T-helper 17 cell (primary cell): ENCODE measurements at regions not wholly inside any gene's neighbourhood (a gene's known extent, or its start where the extent isn't known, plus 50 kb on each side); places are given as distances from the start of the nearest gene placed in this dataset.
"Not testable (repeated sequence)": the region's sequence is repeated elsewhere in the genome, so short reads cannot be mapped to it uniquely, and the experiment has no call there.

ENCODE experiments used
- ATAC-seq: fragments of 150-1000 bp; cut with Tn5 transposase; 2 replicates; pipeline ENCODE4 v1.10.0; 2021; ENCODE audit warnings: mild to moderate bottlenecking, moderate library complexity
- DNase-seq, 3 donors: peaks; one replicate each; pipeline versions ENCODE4 v3.0.0 to v3.0.0-alpha.2; 2020 to 2021
- H3K9me3 ChIP-seq: one replicate; pipeline ENCODE4 v1.7.0; 2013; ENCODE audit warnings: low read length, mild to moderate bottlenecking; ENCODE audit not compliant: control insufficient read depth, poor library complexity, severe bottlenecking
- H3K27ac Mint-ChIP-seq: one replicate; pipeline ENCODE4 v1.8.0; 2022; ENCODE audit warnings: mild to moderate bottlenecking, moderate library complexity, mixed read lengths
- H3K27me3 Mint-ChIP-seq: one replicate; pipeline ENCODE4 v1.8.0; 2022; ENCODE audit warnings: mixed read lengths
- H3K36me3 Mint-ChIP-seq: one replicate; pipeline ENCODE4 v1.8.0; 2022; ENCODE audit warnings: low read depth, mixed read lengths
- H3K4me1 Mint-ChIP-seq: one replicate; pipeline ENCODE4 v1.8.0; 2022; ENCODE audit warnings: mild to moderate bottlenecking, mixed read lengths
- H3K4me3 Mint-ChIP-seq: one replicate; pipeline ENCODE4 v1.8.0; 2022; ENCODE audit warnings: mild to moderate bottlenecking, moderate library complexity, mixed read lengths

DNA sequence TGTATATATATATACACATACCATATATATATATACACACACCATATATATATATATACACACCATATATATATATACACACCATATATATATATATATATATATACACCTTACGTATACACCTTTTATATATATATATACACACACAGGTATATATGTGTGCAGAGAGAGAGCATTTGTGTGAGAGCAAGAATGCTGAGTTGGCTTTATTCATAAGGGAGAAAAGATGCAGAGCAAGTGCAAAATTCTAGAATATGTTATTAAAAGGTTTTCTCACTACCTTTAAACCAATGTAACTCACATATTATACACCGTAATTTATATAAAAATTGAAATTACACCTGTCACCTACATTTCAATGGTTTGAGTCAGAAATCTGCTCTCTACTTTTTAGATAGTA is 107.2 kb upstream of the ALCAM start:
- no peak overlapping the region for H3K4me3 Mint-ChIP-seq
- DNase-seq (no peak), ATAC-seq (no peak)
- H3K27ac Mint-ChIP-seq = no peak overlapping the region
- H3K4me1 Mint-ChIP-seq = no peaks in the 10 kb centered on the region
- H3K9me3 ChIP-seq = no peaks in the 10 kb centered on the region
- peaks cover 10% of the 10 kb centered on the region for H3K27me3 Mint-ChIP-seq
- no peaks in the 10 kb centered on the region for H3K36me3 Mint-ChIP-seq

DNA sequence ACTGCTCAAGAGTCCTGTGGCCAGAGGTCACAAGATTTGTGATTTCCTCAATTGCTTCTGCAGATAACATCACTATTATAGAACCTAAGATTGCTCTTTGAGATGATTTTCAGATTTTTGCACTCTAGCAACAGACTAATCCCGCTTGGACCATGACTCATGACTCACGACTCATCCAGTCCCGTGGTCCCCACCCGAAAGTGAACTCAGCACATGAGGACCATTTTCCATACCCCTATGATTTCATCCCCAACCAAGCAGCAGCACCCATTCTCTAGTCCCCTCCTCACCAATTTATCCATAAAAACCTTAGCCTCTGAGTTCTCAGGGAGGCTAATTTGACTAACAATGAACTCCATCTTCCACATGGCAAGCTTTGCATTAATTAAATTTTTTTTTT is 106.3 kb upstream of the ALCAM start:
- Mint-ChIP-seq H3K27ac (no peak overlapping the region), H3K27me3 (peaks cover 8% of the 10 kb centered on the region), H3K4me3 (no peak overlapping the region), H3K4me1 (no peaks in the 10 kb centered on the region), H3K36me3 (no peaks in the 10 kb centered on the region)
- DNase-seq (no peak), ATAC-seq (no peak)
- H3K9me3 ChIP-seq = no peaks in the 10 kb centered on the region

DNA sequence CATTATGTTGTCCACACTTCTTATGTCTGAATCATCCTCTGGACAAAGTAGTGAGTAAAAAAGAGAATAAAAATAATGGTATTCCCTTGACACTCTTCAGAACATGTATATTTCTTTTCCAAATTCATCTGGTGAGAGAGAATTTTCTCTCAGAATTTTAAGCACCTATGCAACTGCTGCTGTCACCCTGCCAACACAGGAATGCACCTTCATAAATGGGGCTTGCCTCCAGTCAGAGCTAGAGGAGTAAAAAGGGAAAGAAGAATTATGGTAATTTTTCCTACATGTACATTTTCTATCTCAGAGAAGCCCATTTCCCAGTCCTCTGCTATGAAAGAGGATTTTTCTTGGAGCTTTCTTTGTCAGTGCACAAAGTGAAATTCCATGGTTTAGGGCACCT is 92.2 kb upstream of the ALCAM start:
- H3K4me3 Mint-ChIP-seq = no peak overlapping the region
- H3K9me3 ChIP-seq = no peaks in the 10 kb centered on the region
- H3K36me3 Mint-ChIP-seq = no peaks in the 10 kb centered on the region
- peaks cover 12% of the 10 kb centered on the region for H3K27me3 Mint-ChIP-seq
- no peak overlapping the region for H3K27ac Mint-ChIP-seq
- ATAC-seq (no peak), DNase-seq (no peak)
- no peaks in the 10 kb centered on the region for H3K4me1 Mint-ChIP-seq

DNA sequence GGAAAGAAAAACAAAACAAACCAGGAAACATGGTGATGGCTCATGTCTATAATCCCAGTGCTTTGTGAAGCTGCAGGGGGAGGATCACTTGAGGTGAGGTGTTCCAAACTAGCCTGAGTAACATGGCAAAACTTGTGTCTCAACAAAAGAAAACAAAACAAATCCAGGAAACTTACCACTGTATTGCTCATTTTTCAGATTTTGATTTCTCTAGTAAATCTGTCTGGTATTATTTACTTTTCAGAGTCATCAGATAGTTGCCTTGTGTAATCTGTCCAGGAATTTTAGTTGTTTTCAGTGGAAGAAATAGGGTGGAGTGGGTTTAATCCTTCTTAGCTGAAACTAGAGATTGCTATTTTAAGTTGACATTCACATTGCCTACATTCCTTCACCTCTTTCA is 91.8 kb upstream of the ALCAM start:
- Mint-ChIP-seq H3K36me3 (no peaks in the 10 kb centered on the region), H3K4me3 (no peak overlapping the region)
- ATAC-seq = no peak

DNA sequence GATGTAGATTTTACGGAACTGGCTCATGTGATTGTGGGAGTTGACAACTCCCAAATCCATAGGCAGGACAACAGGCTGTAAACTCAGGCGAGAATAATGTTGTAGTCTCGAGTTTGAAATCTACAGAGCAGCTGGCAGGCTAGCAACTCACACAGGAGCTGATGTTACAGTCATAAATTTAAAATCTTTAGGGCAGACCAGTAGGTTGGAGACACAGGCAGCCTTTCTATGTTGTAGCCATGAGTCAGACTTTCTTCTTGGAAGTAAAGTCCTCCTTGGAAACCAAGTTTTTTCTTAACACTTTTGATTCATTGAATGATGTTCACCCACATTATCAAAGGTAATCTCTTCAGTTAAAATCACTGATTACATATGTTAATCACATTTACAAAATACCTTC is 89.1 kb upstream of the ALCAM start:
- H3K4me3 Mint-ChIP-seq = no peak overlapping the region
- H3K9me3 ChIP-seq = no peaks in the 10 kb centered on the region
- no peaks in the 10 kb centered on the region for H3K36me3 Mint-ChIP-seq
- H3K27ac Mint-ChIP-seq = no peak overlapping the region
- DNase-seq (no peak), ATAC-seq (no peak)
- H3K4me1 Mint-ChIP-seq = no peaks in the 10 kb centered on the region
- H3K27me3 Mint-ChIP-seq = peaks cover 12% of the 10 kb centered on the region

More for the DNA sequence above, 91.8 kb upstream of the ALCAM start:
- H3K27ac Mint-ChIP-seq = no peak overlapping the region
- DNase-seq = no peak
- peaks cover 12% of the 10 kb centered on the region for H3K27me3 Mint-ChIP-seq
- H3K4me1 Mint-ChIP-seq = no peaks in the 10 kb centered on the region
- H3K9me3 ChIP-seq = no peaks in the 10 kb centered on the region

DNA sequence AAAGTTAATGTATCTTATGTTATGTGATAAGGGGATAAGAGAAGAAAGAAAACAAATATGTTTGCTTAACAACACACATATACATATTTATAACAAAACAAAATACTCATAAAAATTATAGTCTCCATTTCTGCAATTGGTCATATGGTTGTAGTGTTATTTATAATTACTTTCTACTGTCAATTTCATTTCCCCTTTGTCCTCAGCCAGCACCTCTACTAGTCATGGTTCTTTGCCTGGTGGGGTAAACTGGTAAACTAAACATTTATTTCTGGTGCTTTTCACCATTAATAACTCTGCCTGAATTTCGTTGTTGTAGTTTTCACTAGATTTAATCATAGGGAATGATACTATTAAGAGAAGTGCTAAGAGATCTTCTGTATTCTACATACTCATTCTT is 88.0 kb upstream of the ALCAM start:
- no peak for ATAC-seq
- no peak for DNase-seq
- Mint-ChIP-seq H3K36me3 (no peaks in the 10 kb centered on the region), H3K4me1 (no peaks in the 10 kb centered on the region), H3K27ac (no peak overlapping the region), H3K4me3 (no peak overlapping the region), H3K27me3 (peaks cover 12% of the 10 kb centered on the region)
- no peaks in the 10 kb centered on the region for H3K9me3 ChIP-seq

DNA sequence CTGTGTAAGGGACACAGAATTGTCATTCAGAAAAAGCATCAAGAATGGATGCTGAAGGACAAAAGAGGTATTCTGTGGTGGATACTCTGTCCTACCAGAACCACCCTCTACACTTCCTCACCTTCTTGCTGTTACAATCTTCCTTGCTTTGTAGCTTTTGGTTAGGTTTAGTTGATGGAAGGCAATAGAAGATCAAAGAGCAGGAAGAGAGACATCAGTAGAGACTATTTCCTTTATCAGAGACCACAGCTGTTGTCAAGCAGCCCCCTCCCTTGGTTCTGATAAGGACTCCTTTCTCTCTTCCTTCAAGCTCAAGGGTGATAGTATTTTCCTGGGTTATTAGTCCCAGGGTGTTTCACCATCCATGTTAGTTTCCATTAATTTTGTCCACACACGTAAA is 84.7 kb upstream of the ALCAM start:
- ATAC-seq = no peak
- H3K9me3 ChIP-seq = no peaks in the 10 kb centered on the region
- H3K27me3 Mint-ChIP-seq = peaks cover 11% of the 10 kb centered on the region
- no peak for DNase-seq
- H3K4me3 Mint-ChIP-seq = no peak overlapping the region
- H3K4me1 Mint-ChIP-seq = no peaks in the 10 kb centered on the region
- H3K27ac Mint-ChIP-seq = no peak overlapping the region
- H3K36me3 Mint-ChIP-seq = no peaks in the 10 kb centered on the region

DNA sequence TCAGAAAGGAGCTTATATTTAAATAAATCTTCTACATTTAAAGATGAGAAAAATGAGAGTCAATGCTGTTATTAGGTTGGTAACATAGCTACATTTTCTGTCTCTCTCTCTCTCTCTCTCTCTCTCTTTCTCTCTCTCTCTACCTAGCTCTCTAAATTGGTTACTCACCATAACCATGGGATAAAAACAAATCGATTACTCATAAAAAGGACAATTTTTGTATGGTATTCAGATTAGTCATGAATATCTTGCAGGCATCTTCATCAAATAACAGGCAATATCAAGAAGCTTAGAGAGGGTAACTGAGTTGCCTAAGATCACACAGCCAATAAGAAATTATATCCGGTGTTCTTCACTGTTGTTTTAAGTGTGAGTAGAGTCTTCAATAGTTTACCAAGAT is 81.8 kb upstream of the ALCAM start:
- ATAC-seq = no peak
- no peaks in the 10 kb centered on the region for H3K9me3 ChIP-seq
- no peak overlapping the region for H3K4me3 Mint-ChIP-seq
- H3K36me3 Mint-ChIP-seq = no peaks in the 10 kb centered on the region
- H3K27ac Mint-ChIP-seq = no peak overlapping the region
- no peaks in the 10 kb centered on the region for H3K4me1 Mint-ChIP-seq
- peaks cover 5% of the 10 kb centered on the region for H3K27me3 Mint-ChIP-seq
- DNase-seq = no peak

DNA sequence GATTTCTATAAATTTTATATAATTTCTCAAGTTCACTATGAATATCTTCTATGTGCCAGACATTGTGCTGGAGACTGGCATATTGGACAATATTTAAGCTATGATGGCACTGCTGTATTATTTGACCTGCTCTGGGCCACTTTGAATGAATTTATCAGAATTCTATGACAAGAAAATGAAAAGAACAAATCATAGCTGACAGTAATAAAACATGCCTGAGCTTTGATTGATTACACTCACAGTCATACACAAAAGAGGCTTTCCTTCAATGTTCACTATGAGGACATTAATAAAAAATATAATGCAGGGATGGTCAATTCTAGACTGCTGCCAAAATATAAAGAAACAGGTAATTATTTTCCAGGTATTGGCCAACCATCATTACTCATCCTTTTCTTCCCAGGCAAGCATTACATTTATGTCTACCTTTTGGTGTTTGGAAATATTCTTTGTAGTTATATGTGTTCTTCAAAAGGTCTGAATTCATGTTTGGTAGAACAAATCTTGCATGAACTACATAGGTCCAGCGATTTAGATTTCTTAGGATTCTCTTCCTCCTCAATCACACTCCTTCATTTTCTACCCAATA is 81.0 kb upstream of the ALCAM start:
- Mint-ChIP-seq H3K4me1 (no peaks in the 10 kb centered on the region), H3K27me3 (peaks cover 5% of the 10 kb centered on the region), H3K4me3 (no peak overlapping the region), H3K27ac (no peak overlapping the region), H3K36me3 (no peaks in the 10 kb centered on the region)
- no peak for DNase-seq
- ATAC-seq = no peak
- H3K9me3 ChIP-seq = no peaks in the 10 kb centered on the region

DNA sequence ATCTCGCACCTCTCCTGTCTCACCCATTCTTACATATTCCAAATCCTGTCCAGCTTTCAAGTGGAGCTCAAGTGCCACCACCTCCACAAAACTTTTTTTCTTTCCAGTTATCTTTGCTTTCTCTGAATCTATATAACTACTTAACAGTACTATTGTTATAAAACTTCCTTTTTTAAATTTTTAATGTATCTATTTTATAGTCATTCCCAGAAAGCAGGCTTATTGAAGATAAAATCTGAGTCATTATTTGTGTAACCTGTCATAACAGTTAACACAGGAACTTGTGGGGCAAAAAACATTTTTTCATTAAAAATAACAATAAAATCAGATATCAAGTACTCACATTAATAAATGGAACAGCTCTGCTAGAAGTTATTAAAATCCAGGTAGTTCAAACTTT is 73.3 kb upstream of the ALCAM start:
- H3K9me3 ChIP-seq = no peaks in the 10 kb centered on the region
- H3K36me3 Mint-ChIP-seq = no peaks in the 10 kb centered on the region
- ATAC-seq (no peak), DNase-seq (no peak)
- no peak overlapping the region for H3K4me3 Mint-ChIP-seq
- H3K4me1 Mint-ChIP-seq = no peaks in the 10 kb centered on the region
- H3K27me3 Mint-ChIP-seq = no peaks in the 10 kb centered on the region
- no peak overlapping the region for H3K27ac Mint-ChIP-seq

DNA sequence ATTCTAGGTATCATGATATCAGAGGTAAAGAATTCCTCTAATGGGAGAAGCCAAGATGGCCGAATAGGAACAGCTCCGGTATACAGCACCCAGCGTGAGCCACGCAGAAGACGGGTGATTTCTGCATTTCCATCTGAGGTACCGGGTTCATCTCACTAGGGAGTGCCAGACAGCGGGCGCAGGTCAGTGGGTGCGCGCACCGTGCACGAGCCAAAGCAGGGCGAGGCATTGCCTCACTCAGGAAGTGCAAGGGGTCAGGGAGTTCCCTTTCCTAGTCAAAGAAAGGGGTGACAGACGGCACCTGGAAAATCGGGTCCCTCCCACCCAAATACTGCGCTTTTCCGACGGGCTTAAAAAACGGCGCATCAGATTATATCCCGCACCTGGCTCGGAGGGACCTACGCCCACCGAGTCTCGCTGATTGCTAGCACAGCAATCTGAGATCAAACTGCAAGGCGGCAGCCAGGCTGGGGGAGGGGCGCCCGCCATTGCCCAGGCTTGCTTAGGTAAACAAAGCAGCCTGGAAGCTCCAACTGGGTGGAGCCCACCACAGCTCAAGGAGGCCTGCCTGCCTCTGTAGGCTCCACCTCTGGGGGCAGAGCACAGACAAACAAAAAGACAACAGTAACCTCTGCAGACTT is 70.4 kb upstream of the ALCAM start:
- DNase-seq, H3K4me1 Mint-ChIP-seq, H3K36me3 Mint-ChIP-seq, H3K4me3 Mint-ChIP-seq, ATAC-seq, H3K9me3 ChIP-seq, H3K27me3 Mint-ChIP-seq, H3K27ac Mint-ChIP-seq: not testable (repeated sequence)

DNA sequence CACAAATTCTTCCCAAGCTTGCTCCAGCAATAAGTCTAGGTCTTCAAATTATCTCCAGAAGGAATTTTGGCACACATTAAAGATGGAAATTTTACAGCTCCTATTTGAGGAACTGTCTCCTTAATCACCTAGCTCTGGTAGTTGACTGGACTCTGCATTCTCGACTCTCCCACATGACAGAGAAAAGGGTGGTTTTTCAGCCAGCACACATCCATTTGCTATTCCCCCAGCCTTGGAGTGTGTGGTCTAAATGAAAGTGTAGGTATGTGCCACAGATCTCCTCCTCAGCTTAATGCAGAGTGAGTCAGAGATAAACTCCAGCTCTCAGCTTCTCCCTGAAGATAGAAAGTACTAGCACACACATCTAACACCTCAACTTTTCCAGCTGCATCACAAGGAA is 62.2 kb upstream of the ALCAM start:
- Mint-ChIP-seq H3K27me3 (no peaks in the 10 kb centered on the region), H3K36me3 (no peaks in the 10 kb centered on the region), H3K4me3 (no peak overlapping the region), H3K4me1 (no peaks in the 10 kb centered on the region), H3K27ac (no peak overlapping the region)
- ATAC-seq (no peak), DNase-seq (no peak)
- no peaks in the 10 kb centered on the region for H3K9me3 ChIP-seq

DNA sequence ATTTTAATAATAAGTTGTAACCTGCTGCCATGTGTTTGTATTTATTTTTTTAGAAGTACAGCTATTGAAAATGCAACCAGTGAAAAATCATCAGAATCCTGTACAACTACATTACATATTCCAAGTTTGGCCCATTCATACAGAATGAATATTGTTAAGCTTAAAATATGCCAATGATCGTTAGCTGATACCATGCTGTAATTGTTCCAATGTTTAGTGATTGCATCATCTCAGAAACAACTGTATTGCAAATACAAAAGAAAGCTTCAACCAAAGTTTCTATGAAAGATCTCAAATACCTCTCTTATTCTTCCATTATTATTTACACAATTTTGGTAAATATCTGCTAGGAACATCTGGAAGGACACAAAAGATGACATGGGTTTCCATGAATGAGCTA is 51.6 kb upstream of the ALCAM start:
- no peaks in the 10 kb centered on the region for H3K9me3 ChIP-seq
- Mint-ChIP-seq H3K4me1 (no peaks in the 10 kb centered on the region), H3K4me3 (no peak overlapping the region), H3K27ac (no peak overlapping the region), H3K27me3 (no peaks in the 10 kb centered on the region), H3K36me3 (no peaks in the 10 kb centered on the region)
- ATAC-seq = no peak
- no peak for DNase-seq

DNA sequence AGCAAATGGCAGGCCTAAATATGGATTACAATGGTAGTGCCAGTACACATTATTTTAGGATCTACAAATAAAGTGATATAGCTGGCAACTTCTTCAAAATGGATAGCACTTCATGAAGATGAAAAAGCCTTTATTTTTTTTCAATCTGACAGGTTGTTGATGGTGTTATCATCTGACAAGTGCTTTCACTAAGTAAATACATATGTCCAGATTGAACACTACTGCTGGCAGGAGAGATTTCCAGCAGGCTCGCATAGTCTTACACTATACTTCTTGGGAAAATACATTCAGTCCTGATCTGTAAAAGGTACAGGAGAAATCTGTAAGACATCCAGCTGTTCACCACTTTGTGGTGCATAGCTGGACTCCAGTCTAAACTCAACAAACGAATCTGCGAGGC is 50.9 kb upstream of the ALCAM start:
- Mint-ChIP-seq H3K27ac (no peak overlapping the region), H3K4me3 (no peak overlapping the region), H3K27me3 (no peaks in the 10 kb centered on the region), H3K36me3 (no peaks in the 10 kb centered on the region), H3K4me1 (no peaks in the 10 kb centered on the region)
- DNase-seq = no peak
- H3K9me3 ChIP-seq = no peaks in the 10 kb centered on the region
- no peak for ATAC-seq
